SW 1271 (cell line): ENCODE measurements at regions not wholly inside any gene's neighbourhood (a gene's known extent, or its start where the extent isn't known, plus 50 kb on each side); places are given as distances from the start of the nearest gene placed in this dataset.
A peak's percentile ranks its signal among the peaks of the same experiment; 100 is the strongest.

Experiments used
- DNase-seq, 2 experiments: peaks; one replicate each; lab custom pipeline; 2025; lab: John Stamatoyannopoulos, UW

GRCh38 chr15:29952225-29952624 is 130.0 kb upstream of the TJP1 start:
- DNase-seq: no peak

- no peak for DNase-seq
Observed at GRCh38 chr15:29945943-29946596, 123.8 kb upstream of the TJP1 start.

- DNase-seq: no peak
Observed at GRCh38 chr15:29944925-29945324, 122.7 kb upstream of the TJP1 start.

GRCh38 chr15:29942548-29942947 is 120.3 kb upstream of the TJP1 start:
- DNase-seq: no peak

DNA sequence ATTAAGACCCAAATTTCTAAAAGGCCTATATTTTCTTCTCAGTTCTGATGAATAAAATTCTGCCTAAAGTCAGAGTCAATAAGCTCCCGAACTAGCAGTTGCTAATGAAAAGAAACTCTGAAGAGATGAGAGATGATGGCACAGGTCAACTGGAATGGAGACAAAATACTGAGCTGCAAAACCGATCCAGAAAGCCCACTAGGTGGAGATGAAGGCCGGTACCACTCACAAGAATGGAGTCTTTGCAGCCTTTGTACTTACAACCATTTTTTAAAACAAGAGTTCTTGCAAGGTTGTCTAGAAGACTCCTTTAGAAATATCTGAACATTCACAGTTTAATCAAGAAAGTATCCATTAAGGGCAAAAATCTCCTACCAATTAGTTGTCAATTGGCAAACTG is 119.9 kb upstream of the TJP1 start:
- DNase-seq: no peak

DNA sequence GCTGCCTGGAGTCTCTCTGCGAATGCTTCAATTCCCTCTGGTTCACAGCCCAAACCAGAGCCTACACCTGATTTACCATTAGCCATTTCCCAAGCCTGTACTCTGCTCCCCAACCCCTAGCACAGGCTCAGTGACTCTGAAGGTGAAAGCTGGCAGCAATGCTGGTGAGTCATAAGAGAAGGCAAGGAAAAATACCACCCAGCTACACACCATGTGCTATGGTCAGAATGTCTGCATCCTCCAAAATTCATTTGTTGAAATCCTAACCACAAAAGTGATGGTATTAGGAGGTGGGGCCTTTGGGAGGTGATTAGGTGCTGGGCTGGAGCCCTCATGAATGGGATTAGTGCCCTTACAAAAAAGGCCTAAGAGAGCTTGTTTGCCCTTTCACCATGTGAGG is 117.1 kb upstream of the TJP1 start:
- DNase-seq: no peak

- DNase-seq: no peak
Observed at GRCh38 chr15:29938361-29939335, 116.4 kb upstream of the TJP1 start.

- no peak for DNase-seq
Observed at GRCh38 chr15:29937956-29938355, 115.7 kb upstream of the TJP1 start.

DNA sequence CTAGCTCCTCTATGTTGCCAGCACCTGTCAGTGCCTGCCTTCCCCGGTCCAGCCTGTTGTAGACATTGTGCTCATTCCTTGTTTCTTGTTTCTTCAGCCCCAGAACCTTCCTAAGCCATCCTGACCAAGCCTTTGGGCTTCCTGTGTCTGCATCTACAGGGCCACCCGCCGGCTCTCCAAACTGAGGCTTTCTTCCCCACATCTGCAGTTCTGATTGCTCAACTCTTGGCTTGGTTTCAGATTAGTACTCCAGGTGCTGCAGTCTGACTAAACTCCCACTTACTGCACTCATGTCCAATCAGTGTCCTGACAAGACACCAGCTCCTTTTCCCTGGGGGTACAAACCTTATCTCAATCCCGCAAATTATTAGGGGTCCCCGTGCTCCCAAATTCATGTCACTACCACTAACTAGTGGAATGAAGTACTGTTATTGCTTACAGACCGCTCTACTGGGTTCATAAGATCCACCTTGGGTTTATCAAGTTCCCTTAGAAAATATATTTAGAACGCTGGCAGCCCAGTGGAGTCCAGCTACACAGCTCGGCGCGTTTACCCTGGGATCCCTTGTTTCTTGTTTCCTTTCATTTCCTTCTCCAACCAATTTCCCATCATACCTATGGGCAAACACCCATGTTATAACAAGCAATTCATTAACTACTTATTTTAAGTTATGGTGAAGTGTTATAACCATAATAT is 114.2 kb upstream of the TJP1 start:
- no peak for DNase-seq

GRCh38 chr15:29935296-29936004 is 113.2 kb upstream of the TJP1 start:
- peak in 1 of 2 experiments; percentile 12 for DNase-seq

GRCh38 chr15:29934251-29934650 is 112.0 kb upstream of the TJP1 start:
- DNase-seq: peak; percentile 15 to 80

DNA sequence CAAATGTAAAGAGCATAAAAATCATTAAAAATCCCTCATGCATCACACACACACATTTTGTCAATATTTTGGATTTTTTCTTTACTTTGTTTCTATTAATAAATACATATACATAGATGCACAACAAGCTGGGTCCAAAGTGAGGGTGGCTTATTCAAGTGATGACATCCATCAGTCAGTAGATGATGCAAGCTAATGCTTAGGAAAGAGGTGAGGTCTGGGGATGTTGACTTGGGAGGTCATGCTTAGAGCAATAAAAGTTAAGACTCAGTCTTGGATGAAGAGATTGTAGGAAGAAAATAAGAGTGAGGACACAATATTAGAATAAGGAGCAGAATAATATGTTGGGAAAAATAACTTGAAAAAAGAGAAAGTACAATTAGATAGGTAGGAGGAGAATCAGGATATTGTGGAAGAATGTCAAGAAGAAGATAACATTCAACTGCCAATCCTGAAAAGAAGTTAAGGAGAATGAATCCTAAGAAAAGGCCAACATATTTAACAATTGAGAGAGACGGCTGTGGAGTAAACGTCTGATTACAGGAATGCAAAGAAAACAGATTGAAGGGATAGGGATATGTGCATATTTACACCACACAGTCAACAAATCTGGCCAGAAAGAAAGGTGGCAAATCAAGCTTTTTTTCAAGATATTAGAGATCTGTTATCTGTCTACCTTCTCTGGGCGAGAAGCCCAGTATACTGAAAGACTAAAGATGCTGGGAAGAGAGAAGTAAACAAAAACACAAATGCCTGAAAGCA is 111.0 kb upstream of the TJP1 start:
- DNase-seq: no peak

- DNase-seq: no peak
Observed at GRCh38 chr15:29926083-29926388, 103.8 kb upstream of the TJP1 start.

- peak in 1 of 2 experiments; percentile 63 for DNase-seq
Observed at GRCh38 chr15:29925227-29926082, 103.2 kb upstream of the TJP1 start.

GRCh38 chr15:29924750-29925149 is 102.5 kb upstream of the TJP1 start:
- peak; percentile 37 to 70 for DNase-seq

DNA sequence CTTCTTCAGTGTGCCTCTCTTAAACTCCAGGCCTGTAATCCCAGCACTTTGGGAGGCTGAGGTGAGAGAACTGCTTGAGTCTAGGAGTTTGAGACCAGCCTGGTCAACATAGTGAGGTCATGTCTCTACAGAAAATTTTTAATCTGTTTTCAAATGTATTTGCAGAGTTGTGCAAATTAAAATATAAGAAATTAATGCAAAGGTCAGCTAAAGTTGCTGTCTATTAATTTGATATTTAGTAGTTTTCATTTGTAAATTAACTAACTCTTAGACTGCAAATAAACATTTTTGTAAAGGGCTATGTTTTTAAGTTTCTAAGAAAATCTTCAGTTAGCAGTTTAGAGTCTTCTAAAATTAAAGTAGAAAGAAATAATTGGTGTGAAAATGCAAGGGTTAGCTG is 99.9 kb upstream of the TJP1 start:
- no peak for DNase-seq

DNA sequence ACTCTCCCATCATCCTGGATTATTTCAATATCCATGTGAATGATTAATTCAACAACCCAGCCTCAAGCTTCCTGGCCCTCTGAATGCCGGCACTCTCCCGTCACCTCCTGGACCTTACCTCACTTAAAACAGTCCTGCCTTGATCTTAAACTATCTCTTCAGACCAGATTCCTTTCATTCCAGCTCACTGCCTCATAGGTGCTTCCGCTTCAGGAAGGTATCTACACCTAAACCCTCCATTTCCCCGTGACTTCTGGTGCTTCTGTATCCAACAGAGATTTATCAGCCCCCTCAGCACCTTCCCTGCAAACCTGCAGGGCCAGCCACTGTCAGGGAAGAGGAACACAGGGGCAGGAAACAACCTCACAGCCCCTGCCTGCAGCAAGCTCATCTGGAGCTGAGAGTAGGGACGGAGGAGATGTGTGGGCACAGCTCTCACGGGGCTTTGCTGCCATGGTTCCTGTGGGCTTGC is 98.9 kb upstream of the TJP1 start:
- no peak for DNase-seq

DNA sequence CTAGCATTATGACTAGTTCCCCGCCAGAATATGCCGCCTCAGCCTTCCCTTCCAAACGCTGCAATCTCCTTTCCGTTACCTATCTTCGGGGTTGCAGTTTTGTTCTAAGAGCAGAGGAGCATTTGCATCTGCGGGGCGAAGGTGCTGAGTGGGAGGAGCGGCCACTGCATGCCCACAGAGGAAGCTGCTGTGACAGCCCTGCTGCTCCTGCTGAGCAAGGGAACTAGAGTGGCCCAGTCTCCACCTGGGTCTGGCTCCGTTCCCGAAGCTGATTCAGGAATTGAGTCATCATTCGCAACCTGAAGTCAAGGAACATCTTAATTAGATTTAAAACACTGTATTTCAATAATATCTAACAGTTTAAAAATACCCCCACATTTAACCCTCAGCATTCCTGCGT is 98.2 kb upstream of the TJP1 start:
- DNase-seq: no peak

- no peak for DNase-seq
Observed at GRCh38 chr15:29919380-29919881, 97.2 kb upstream of the TJP1 start.
